Activated gamma-delta T cell treated with anti-CD3 and anti-CD28 coated beads, Interleukin-2, amount 50 U/mL, for 16 hours (primary cell): ENCODE measurements at regions not wholly inside any gene's neighbourhood (a gene's known extent, or its start where the extent isn't known, plus 50 kb on each side); places are given as distances from the start of the nearest gene placed in this dataset.
"Not testable (repeated sequence)": the region's sequence is repeated elsewhere in the genome, so short reads cannot be mapped to it uniquely, and the experiment has no call there.

ENCODE experiments used
- DNase-seq: peaks from one replicate; pipeline ENCODE4 v3.0.0-alpha.2; 2020; ENCODE audit warnings: low read depth

- DNase-seq: no peak
Measured at GRCh38 chr3:105222568-105223093, 144.1 kb upstream of the ALCAM start.

GRCh38 chr3:105223815-105224214, 142.9 kb upstream of the ALCAM start:
- DNase-seq: no peak

GRCh38 chr3:105228696-105229095, 138.0 kb upstream of the ALCAM start:
- DNase-seq: no peak

DNA sequence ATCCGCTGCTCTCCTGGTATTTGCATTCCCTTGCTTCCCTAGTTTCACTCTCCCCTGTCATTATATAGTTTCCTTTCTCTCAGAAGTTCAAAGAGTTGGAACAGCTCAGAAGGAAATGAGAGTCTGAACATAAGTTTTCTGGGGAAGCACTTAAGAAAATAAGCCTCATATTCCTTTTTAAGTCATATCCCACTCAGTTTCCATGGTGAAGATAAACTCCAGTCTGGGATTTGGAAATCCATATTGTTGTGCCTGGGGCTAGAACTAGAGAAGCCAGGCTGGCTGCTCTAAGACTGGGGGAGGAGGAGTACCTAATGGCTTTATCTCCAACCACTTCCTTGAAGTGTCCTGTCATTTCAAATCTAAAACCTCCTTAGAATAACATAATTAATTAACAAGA, 134.2 kb upstream of the ALCAM start:
- DNase-seq: no peak

DNA sequence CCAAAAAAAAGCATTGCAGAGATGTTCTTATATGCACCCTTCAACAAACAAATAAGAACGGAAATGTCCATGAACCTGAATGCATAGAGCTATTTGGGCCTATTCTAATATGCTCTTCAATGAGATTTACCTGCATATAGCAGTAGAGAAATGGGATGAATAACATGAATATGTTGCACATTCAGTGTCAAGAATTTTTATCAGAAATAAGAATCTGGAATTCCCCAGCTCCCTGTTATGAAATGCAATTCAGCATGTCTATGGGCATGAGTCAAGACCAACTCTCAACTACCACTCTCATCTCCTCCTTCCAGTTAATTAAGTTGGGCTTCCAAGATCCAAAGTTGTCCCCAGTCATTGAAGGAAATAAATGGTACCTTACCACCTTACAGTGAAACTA, 133.7 kb upstream of the ALCAM start:
- DNase-seq: no peak

DNA sequence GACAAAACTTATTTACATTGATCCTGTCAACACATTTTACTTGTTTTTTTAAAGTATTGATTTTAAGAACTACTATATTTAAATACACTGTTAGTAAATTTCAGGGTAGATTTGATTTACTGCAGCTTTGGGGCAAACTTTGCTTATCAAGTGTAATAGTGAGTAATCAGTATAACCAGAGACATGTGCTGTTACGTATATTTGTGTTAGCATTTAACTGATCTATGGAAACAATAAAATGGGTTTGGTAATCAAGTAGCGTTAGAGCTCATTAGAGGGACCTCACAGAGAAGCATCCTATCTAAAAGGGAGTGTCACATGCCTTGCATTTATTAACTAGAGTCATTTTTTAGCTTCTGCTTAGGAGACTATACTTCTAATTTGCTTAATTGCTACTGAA, 131.5 kb upstream of the ALCAM start:
- DNase-seq: no peak

GRCh38 chr3:105235785-105236184, 130.9 kb upstream of the ALCAM start:
- no peak for DNase-seq

GRCh38 chr3:105238367-105238766, 128.3 kb upstream of the ALCAM start:
- no peak for DNase-seq

- no peak for DNase-seq
Measured at GRCh38 chr3:105243076-105243475, 123.6 kb upstream of the ALCAM start.

DNA sequence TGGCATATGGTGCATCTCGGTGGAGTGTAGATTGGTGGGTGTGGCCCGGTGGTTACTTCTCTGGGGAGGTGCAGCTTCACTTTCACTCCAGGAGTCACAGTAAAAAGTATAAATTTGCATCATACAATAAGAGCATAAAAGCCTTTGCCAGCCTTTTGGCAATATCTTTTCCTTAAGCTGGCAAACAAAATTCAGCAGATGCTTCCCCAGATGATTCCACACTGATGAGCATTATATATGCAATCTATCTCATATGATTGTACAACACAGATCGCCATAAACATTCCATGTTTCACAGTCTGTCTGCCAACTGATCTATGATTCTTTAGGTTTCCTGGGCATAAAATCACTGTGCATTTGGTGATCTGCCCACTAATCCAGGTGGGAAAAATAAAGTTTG, 120.2 kb upstream of the ALCAM start:
- DNase-seq: no peak

DNA sequence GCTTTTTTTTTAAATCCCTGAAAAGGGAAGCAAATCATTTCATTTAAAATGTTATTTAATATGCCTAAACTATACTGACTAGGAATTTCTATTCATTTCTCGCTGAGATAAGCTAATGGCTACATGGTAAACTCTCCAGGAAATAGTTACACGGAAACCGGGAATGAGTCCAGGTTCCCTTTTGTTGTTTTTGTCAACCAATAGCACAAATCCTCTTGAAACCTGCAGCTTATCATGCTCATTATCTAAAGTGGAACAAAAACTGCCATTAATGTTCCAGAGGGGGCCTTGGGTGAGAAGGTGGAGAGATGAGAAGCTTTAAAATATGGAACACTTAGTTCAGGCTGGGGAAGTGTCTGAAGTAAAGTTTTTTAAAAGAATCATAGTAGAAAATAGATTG, 113.5 kb upstream of the ALCAM start:
- DNase-seq: no peak

- DNase-seq: no peak
Measured at GRCh38 chr3:105254154-105254553, 112.6 kb upstream of the ALCAM start.

DNA sequence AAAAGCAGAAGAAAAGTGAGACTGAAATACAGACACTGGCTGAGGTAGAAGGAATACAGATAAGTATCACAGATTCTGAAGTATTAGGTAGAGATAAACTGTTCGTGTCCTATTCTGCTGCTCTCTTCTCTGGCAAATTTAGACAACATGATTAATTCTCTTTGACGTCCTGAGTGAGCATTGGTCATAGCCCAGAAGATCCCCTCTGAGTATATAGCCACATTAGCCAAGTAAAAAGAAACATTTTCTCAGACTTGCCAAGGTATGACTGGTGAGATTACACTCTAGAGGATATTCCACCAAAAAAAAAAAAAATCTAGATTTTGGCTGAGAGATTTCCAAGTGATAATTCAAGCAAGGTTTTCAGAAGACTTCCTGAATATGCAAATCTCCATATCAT, 111.4 kb upstream of the ALCAM start:
- no peak for DNase-seq

DNA sequence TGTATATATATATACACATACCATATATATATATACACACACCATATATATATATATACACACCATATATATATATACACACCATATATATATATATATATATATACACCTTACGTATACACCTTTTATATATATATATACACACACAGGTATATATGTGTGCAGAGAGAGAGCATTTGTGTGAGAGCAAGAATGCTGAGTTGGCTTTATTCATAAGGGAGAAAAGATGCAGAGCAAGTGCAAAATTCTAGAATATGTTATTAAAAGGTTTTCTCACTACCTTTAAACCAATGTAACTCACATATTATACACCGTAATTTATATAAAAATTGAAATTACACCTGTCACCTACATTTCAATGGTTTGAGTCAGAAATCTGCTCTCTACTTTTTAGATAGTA, 107.2 kb upstream of the ALCAM start:
- DNase-seq: no peak

- no peak for DNase-seq
Measured at GRCh38 chr3:105260385-105260784, 106.3 kb upstream of the ALCAM start.

DNA sequence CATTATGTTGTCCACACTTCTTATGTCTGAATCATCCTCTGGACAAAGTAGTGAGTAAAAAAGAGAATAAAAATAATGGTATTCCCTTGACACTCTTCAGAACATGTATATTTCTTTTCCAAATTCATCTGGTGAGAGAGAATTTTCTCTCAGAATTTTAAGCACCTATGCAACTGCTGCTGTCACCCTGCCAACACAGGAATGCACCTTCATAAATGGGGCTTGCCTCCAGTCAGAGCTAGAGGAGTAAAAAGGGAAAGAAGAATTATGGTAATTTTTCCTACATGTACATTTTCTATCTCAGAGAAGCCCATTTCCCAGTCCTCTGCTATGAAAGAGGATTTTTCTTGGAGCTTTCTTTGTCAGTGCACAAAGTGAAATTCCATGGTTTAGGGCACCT, 92.2 kb upstream of the ALCAM start:
- DNase-seq: no peak

- no peak for DNase-seq
Measured at GRCh38 chr3:105274958-105275357, 91.8 kb upstream of the ALCAM start.

GRCh38 chr3:105277656-105278055, 89.1 kb upstream of the ALCAM start:
- no peak for DNase-seq

DNA sequence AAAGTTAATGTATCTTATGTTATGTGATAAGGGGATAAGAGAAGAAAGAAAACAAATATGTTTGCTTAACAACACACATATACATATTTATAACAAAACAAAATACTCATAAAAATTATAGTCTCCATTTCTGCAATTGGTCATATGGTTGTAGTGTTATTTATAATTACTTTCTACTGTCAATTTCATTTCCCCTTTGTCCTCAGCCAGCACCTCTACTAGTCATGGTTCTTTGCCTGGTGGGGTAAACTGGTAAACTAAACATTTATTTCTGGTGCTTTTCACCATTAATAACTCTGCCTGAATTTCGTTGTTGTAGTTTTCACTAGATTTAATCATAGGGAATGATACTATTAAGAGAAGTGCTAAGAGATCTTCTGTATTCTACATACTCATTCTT, 88.0 kb upstream of the ALCAM start:
- no peak for DNase-seq

DNA sequence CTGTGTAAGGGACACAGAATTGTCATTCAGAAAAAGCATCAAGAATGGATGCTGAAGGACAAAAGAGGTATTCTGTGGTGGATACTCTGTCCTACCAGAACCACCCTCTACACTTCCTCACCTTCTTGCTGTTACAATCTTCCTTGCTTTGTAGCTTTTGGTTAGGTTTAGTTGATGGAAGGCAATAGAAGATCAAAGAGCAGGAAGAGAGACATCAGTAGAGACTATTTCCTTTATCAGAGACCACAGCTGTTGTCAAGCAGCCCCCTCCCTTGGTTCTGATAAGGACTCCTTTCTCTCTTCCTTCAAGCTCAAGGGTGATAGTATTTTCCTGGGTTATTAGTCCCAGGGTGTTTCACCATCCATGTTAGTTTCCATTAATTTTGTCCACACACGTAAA, 84.7 kb upstream of the ALCAM start:
- no peak for DNase-seq

GRCh38 chr3:105284876-105285275, 81.8 kb upstream of the ALCAM start:
- DNase-seq: no peak

DNA sequence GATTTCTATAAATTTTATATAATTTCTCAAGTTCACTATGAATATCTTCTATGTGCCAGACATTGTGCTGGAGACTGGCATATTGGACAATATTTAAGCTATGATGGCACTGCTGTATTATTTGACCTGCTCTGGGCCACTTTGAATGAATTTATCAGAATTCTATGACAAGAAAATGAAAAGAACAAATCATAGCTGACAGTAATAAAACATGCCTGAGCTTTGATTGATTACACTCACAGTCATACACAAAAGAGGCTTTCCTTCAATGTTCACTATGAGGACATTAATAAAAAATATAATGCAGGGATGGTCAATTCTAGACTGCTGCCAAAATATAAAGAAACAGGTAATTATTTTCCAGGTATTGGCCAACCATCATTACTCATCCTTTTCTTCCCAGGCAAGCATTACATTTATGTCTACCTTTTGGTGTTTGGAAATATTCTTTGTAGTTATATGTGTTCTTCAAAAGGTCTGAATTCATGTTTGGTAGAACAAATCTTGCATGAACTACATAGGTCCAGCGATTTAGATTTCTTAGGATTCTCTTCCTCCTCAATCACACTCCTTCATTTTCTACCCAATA, 81.0 kb upstream of the ALCAM start:
- no peak for DNase-seq

GRCh38 chr3:105293441-105293840, 73.3 kb upstream of the ALCAM start:
- no peak for DNase-seq

- DNase-seq: not testable (repeated sequence)
Measured at GRCh38 chr3:105296182-105296822, 70.4 kb upstream of the ALCAM start.
